ENCODE measurements at regions not wholly inside any gene's neighbourhood (a gene's known extent, or its start where the extent isn't known, plus 50 kb on each side); places are given as distances from the start of the nearest gene placed in this dataset.

GRCh38 chr2:2694746-2695145, 363.7 kb upstream of the MYT1L start:
- DNase-seq (ENCODE audit: low spot score): no peak

- no peak for DNase-seq (ENCODE audit: low spot score)
These were observed 361.7 kb upstream of the MYT1L start for GRCh38 chr2:2692599-2693389.

- DNase-seq (ENCODE audit: low spot score): no peak
These were observed 360.3 kb upstream of the MYT1L start for GRCh38 chr2:2691419-2691818.

- DNase-seq (ENCODE audit: low spot score): no peak
These were observed 359.9 kb upstream of the MYT1L start for GRCh38 chr2:2690985-2691384.

GRCh38 chr2:2689306-2689705, 358.2 kb upstream of the MYT1L start:
- no peak for DNase-seq (ENCODE audit: low spot score)

- no peak for DNase-seq (ENCODE audit: low spot score)
These were observed 357.2 kb upstream of the MYT1L start for GRCh38 chr2:2688254-2688653.

GRCh38 chr2:2687745-2688144, 356.7 kb upstream of the MYT1L start:
- DNase-seq (ENCODE audit: low spot score): no peak

- no peak for DNase-seq (ENCODE audit: low spot score)
These were observed 355.1 kb upstream of the MYT1L start for GRCh38 chr2:2686222-2686621.

- no peak for DNase-seq (ENCODE audit: low spot score)
These were observed 352.6 kb upstream of the MYT1L start for GRCh38 chr2:2683606-2684224.

- no peak for DNase-seq (ENCODE audit: low spot score)
These were observed 351.7 kb upstream of the MYT1L start for GRCh38 chr2:2682700-2683342.

GRCh38 chr2:2681711-2682251, 350.7 kb upstream of the MYT1L start:
- no peak for DNase-seq (ENCODE audit: low spot score)

- DNase-seq (ENCODE audit: low spot score): no peak
These were observed 350.0 kb upstream of the MYT1L start for GRCh38 chr2:2681085-2681484.

- DNase-seq (ENCODE audit: low spot score): no peak
These were observed 343.8 kb upstream of the MYT1L start for GRCh38 chr2:2674831-2675230.

GRCh38 chr2:2673406-2673805, 342.3 kb upstream of the MYT1L start:
- DNase-seq (ENCODE audit: low spot score): no peak

- DNase-seq (ENCODE audit: low spot score): no peak
These were observed 341.2 kb upstream of the MYT1L start for GRCh38 chr2:2672249-2672648.

GRCh38 chr2:2671826-2672225, 340.8 kb upstream of the MYT1L start:
- DNase-seq (ENCODE audit: low spot score): no peak

GRCh38 chr2:2669316-2669715, 338.2 kb upstream of the MYT1L start:
- no peak for DNase-seq (ENCODE audit: low spot score)

GRCh38 chr2:2668681-2669265, 337.7 kb upstream of the MYT1L start:
- no peak for DNase-seq (ENCODE audit: low spot score)

GRCh38 chr2:2667690-2668089, 336.6 kb upstream of the MYT1L start:
- DNase-seq (ENCODE audit: low spot score): no peak

- no peak for DNase-seq (ENCODE audit: low spot score)
These were observed 334.7 kb upstream of the MYT1L start for GRCh38 chr2:2665834-2666133.

GRCh38 chr2:2664989-2665833, 334.1 kb upstream of the MYT1L start:
- DNase-seq (ENCODE audit: low spot score): no peak
